H9 (cell line): ENCODE measurements at regions not wholly inside any gene's neighbourhood (a gene's known extent, or its start where the extent isn't known, plus 50 kb on each side); places are given as distances from the start of the nearest gene placed in this dataset.

ENCODE experiments used
- DNase-seq: peaks from one replicate; pipeline ENCODE4 v3.0.0-alpha.2; 2017
- H2AFZ ChIP-seq: one replicate; pipeline ENCODE4 v1.6.1; 2013; ENCODE audit warnings: mild to moderate bottlenecking, low read length, control low read depth, moderate library complexity
- H2AK5ac ChIP-seq: 2 replicates; pipeline ENCODE4 v1.6.1; 2013; ENCODE audit warnings: low read length, control low read depth, mixed read lengths; ENCODE audit not compliant: insufficient read length
- H2BK120ac ChIP-seq: one replicate; pipeline ENCODE4 v1.6.1; 2013; ENCODE audit warnings: low read depth, mild to moderate bottlenecking, low read length, control low read depth, inconsistent platforms; ENCODE audit not compliant: poor library complexity, severe bottlenecking
- H2BK12ac ChIP-seq: 2 replicates; pipeline ENCODE4 v1.6.1; 2013; ENCODE audit warnings: low read length, control low read depth, mixed read lengths, low read depth; ENCODE audit not compliant: insufficient read length
- H2BK15ac ChIP-seq: 2 replicates; pipeline ENCODE4 v1.6.1; 2013; ENCODE audit warnings: low read depth, low read length, control low read depth
- H2BK20ac ChIP-seq: one replicate; pipeline ENCODE4 v1.6.1; 2013; ENCODE audit warnings: low read depth, mild to moderate bottlenecking, low read length, control low read depth, inconsistent platforms; ENCODE audit not compliant: poor library complexity, severe bottlenecking
- H2BK5ac ChIP-seq: 2 replicates; pipeline ENCODE4 v1.6.1; 2013; ENCODE audit warnings: low read length, control low read depth, mixed read lengths; ENCODE audit not compliant: insufficient read length
- H3K14ac ChIP-seq: 2 replicates; pipeline ENCODE4 v1.6.1; 2013; ENCODE audit warnings: low read length, control low read depth; ENCODE audit not compliant: insufficient read depth
- H3K18ac ChIP-seq: 2 replicates; pipeline ENCODE4 v1.6.1; 2013; ENCODE audit warnings: low read depth, mild to moderate bottlenecking, mixed read lengths, low read length, control low read depth; ENCODE audit not compliant: insufficient read length
- H3K23ac ChIP-seq: 2 replicates; pipeline ENCODE4 v1.6.1; 2013; ENCODE audit warnings: low read length, control low read depth, mixed read lengths, low read depth; ENCODE audit not compliant: insufficient read length
- H3K23me2 ChIP-seq: 2 replicates; pipeline ENCODE4 v1.6.1; 2013; ENCODE audit warnings: low read depth, mild to moderate bottlenecking, mixed read lengths, low read length, control low read depth; ENCODE audit not compliant: insufficient read length, poor library complexity, severe bottlenecking
- H3K27ac ChIP-seq: 2 replicates; pipeline ENCODE4 v1.5.1; 2013; ENCODE audit warnings: low read length, control low read depth, mixed read lengths, low read depth; ENCODE audit not compliant: insufficient read length
- H3K27me3 ChIP-seq: 2 replicates; pipeline ENCODE4 v1.6.1; 2013; ENCODE audit warnings: low read length, control low read depth, inconsistent platforms; ENCODE audit not compliant: insufficient read depth
- H3K4ac ChIP-seq: 2 replicates; pipeline ENCODE4 v1.6.1; 2013; ENCODE audit warnings: low read depth, mild to moderate bottlenecking, control low read depth, inconsistent platforms, low read length, moderate library complexity
- H3K4me1 ChIP-seq: 2 replicates; pipeline ENCODE4 v1.6.1; 2013; ENCODE audit warnings: low read length, control low read depth, inconsistent platforms; ENCODE audit not compliant: insufficient read depth
- H3K4me2 ChIP-seq: 2 replicates; pipeline ENCODE4 v1.6.1; 2013; ENCODE audit warnings: low read length, control low read depth, mixed read lengths; ENCODE audit not compliant: insufficient read length, insufficient read depth
- H3K56ac ChIP-seq: 2 replicates; pipeline ENCODE4 v1.6.1; 2013; ENCODE audit warnings: low read depth, mild to moderate bottlenecking, mixed read lengths, low read length, control low read depth; ENCODE audit not compliant: insufficient read length
- H3K79me1 ChIP-seq: 2 replicates; pipeline ENCODE4 v1.6.1; 2013; ENCODE audit warnings: low read depth, mild to moderate bottlenecking, moderate library complexity, low read length, control low read depth, inconsistent platforms; ENCODE audit not compliant: insufficient read depth, poor library complexity, severe bottlenecking
- H3K79me2 ChIP-seq: 2 replicates; pipeline ENCODE4 v1.6.1; 2013; ENCODE audit warnings: low read length, control low read depth, inconsistent platforms; ENCODE audit not compliant: insufficient read depth
- H3K9ac ChIP-seq: 2 replicates; pipeline ENCODE4 v1.6.1; 2013; ENCODE audit warnings: low read length, control low read depth, mixed read lengths; ENCODE audit not compliant: insufficient read length; ENCODE audit errors: extremely low read depth
- H3K9me3 ChIP-seq: one replicate; pipeline ENCODE4 v1.6.1; 2013; ENCODE audit warnings: low read depth, low read length, inconsistent platforms; ENCODE audit not compliant: control insufficient read depth
- H3T11ph ChIP-seq: one replicate; pipeline ENCODE4 v1.6.1; 2013; ENCODE audit warnings: mild to moderate bottlenecking, low read length, control low read depth, inconsistent platforms
- H4K20me1 ChIP-seq: one replicate; pipeline ENCODE4 v1.6.1; 2013; ENCODE audit not compliant: control insufficient read depth, insufficient read length, insufficient read depth
- H4K5ac ChIP-seq: 2 replicates; pipeline ENCODE4 v1.6.1; 2013; ENCODE audit warnings: low read depth, mild to moderate bottlenecking, mixed read lengths, low read length, control low read depth; ENCODE audit not compliant: insufficient read length
- H4K8ac ChIP-seq: replicated peaks from 2 replicates; pipeline ENCODE4 v1.6.1; 2013; ENCODE audit warnings: low read length, control low read depth, mixed read lengths, low read depth; ENCODE audit not compliant: insufficient read length
- H4K91ac ChIP-seq: 2 replicates; pipeline ENCODE4 v1.6.1; 2013; ENCODE audit warnings: low read depth, mild to moderate bottlenecking, moderate library complexity, mixed read lengths, low read length, control low read depth; ENCODE audit not compliant: insufficient read length
- H3K27ac Mint-ChIP-seq, 3 experiments: 2 replicates in 2 of 3; 3 replicates in 1 of 3; pipeline ENCODE4 v1.8.0; 2020 to 2021; ENCODE audit warnings: mixed read lengths in 3 of 3, mild to moderate bottlenecking in 1 of 3, moderate library complexity in 1 of 3
- H3K27me3 Mint-ChIP-seq: 2 replicates; pipeline ENCODE4 v1.8.0; 2021; ENCODE audit warnings: low read depth, mild to moderate bottlenecking, moderate library complexity, mixed read lengths
- H3K36me3 Mint-ChIP-seq, 3 experiments: 2 replicates in 2 of 3; 3 replicates in 1 of 3; pipeline ENCODE4 v1.8.0; 2020 to 2021; ENCODE audit warnings: low read depth in 3 of 3, mixed read lengths in 3 of 3; ENCODE audit not compliant: insufficient read depth in 1 of 3
- H3K4me1 Mint-ChIP-seq, 2 experiments: 2 replicates each; pipeline ENCODE4 v1.8.0; 2020; ENCODE audit warnings: mixed read lengths in 2 of 2
- H3K4me3 Mint-ChIP-seq, 2 experiments: 2 replicates in 1 of 2; 3 replicates in 1 of 2; pipeline ENCODE4 v1.8.0; 2020 to 2021; ENCODE audit warnings: mild to moderate bottlenecking in 2 of 2, mixed read lengths in 2 of 2, moderate library complexity in 1 of 2
- H3K9me3 Mint-ChIP-seq, 2 experiments: 2 replicates in 1 of 2; 3 replicates in 1 of 2; pipeline ENCODE4 v1.8.0; 2020; ENCODE audit warnings: mild to moderate bottlenecking in 2 of 2, mixed read lengths in 2 of 2, moderate library complexity in 1 of 2
- WGBS: extraction: QIAGEN DNeasy Blood & Tissue Kit; methylation state at CpG from one replicate; pipeline ENCODE4 v1.1.7; 2013; ENCODE audit warnings: missing lambda C conversion rate, low lambda C conversion rate, mixed read lengths; ENCODE audit not compliant: insufficient read length; ENCODE audit errors: extremely low coverage; 5-methylcytosine and 5-hydroxymethylcytosine counted together
- TF ChIP-seq, protein P1 (sequence below): fragments of 200-600 bp; sonication (generic); conservative IDR thresholded peaks from 3 replicates; pipeline ENCODE4 v1.8.0; 2021; ENCODE audit warnings: antibody characterized with exemption, mild to moderate bottlenecking

GRCh38 chr2:122564843-122565242 is 809.4 kb downstream of the TSN start:
- Histone ChIP-seq H2BK15ac (no peak overlapping the region), H2AFZ (no peak overlapping the region), H2BK5ac (no peak overlapping the region), H3K4me2 (no peak overlapping the region), H4K5ac (no peak overlapping the region), H3K4ac (no peak overlapping the region), H3K4me1 (no peaks in the 10 kb centered on the region), H4K8ac (no peak overlapping the region), H3K14ac (no peak overlapping the region), H2BK120ac (no peak overlapping the region), H3K23me2 (no peaks in the 10 kb centered on the region), H3K79me1 (no peaks in the 10 kb centered on the region), H3K79me2 (no peaks in the 10 kb centered on the region), H3K27ac (no peak overlapping the region), H3K9me3 (no peaks in the 10 kb centered on the region), H2BK12ac (no peak overlapping the region), H3K27me3 (no peaks in the 10 kb centered on the region), H3K56ac (no peak overlapping the region), H4K91ac (no peak overlapping the region), H4K20me1 (no peaks in the 10 kb centered on the region), H3T11ph (no peak overlapping the region), H3K9ac (no peak overlapping the region), H3K18ac (no peak overlapping the region), H2AK5ac (no peak overlapping the region), H2BK20ac (no peak overlapping the region), H3K23ac (no peak overlapping the region)
- Mint-ChIP-seq H3K9me3 (no peaks in the 10 kb centered on the region), H3K4me1 (no peaks in the 10 kb centered on the region), H3K27ac (no peak overlapping the region), H3K4me3 (no peak overlapping the region), H3K36me3 (no peaks in the 10 kb centered on the region), H3K27me3 (no peaks in the 10 kb centered on the region)
- no peak for DNase-seq
- WGBS, result no CpG with 5 or more reads among the region's 4 CpGs
- TF ChIP-seq, protein P1, sequence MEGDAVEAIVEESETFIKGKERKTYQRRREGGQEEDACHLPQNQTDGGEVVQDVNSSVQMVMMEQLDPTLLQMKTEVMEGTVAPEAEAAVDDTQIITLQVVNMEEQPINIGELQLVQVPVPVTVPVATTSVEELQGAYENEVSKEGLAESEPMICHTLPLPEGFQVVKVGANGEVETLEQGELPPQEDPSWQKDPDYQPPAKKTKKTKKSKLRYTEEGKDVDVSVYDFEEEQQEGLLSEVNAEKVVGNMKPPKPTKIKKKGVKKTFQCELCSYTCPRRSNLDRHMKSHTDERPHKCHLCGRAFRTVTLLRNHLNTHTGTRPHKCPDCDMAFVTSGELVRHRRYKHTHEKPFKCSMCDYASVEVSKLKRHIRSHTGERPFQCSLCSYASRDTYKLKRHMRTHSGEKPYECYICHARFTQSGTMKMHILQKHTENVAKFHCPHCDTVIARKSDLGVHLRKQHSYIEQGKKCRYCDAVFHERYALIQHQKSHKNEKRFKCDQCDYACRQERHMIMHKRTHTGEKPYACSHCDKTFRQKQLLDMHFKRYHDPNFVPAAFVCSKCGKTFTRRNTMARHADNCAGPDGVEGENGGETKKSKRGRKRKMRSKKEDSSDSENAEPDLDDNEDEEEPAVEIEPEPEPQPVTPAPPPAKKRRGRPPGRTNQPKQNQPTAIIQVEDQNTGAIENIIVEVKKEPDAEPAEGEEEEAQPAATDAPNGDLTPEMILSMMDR, result no peak
